ENCODE measurements at regions not wholly inside any gene's neighbourhood (a gene's known extent, or its start where the extent isn't known, plus 50 kb on each side); places are given as distances from the start of the nearest gene placed in this dataset.

GRCh38 chr5:166358127-166358830 is 1933.2 kb upstream of the WWC1 start:
- DNase-seq (ENCODE audit: low read depth, low spot score), result no peak
- in situ Hi-C loops (cut with HindIII; ENCODE audit: low pct_unique_long_range_greater_than_20kb, low sequenced_read_pairs), result no loop called here

- DNase-seq (ENCODE audit: low read depth, low spot score), result no peak
- in situ Hi-C loops (cut with HindIII; ENCODE audit: low pct_unique_long_range_greater_than_20kb, low sequenced_read_pairs), result no loop called here
Observed at GRCh38 chr5:166363087-166363760, 1928.2 kb upstream of the WWC1 start.

GRCh38 chr5:166365164-166365563 is 1926.3 kb upstream of the WWC1 start:
- in situ Hi-C loops (cut with HindIII; ENCODE audit: low pct_unique_long_range_greater_than_20kb, low sequenced_read_pairs), result no loop called here
- no peak for DNase-seq (ENCODE audit: low read depth, low spot score)

GRCh38 chr5:166367391-166367790 is 1924.1 kb upstream of the WWC1 start:
- DNase-seq (ENCODE audit: low read depth, low spot score), result no peak
- in situ Hi-C loops (cut with HindIII; ENCODE audit: low pct_unique_long_range_greater_than_20kb, low sequenced_read_pairs), result no loop called here

GRCh38 chr5:166369346-166369745 is 1922.1 kb upstream of the WWC1 start:
- in situ Hi-C loops (cut with HindIII; ENCODE audit: low pct_unique_long_range_greater_than_20kb, low sequenced_read_pairs), result no loop called here
- DNase-seq (ENCODE audit: low read depth, low spot score), result no peak

GRCh38 chr5:166369807-166370206 is 1921.6 kb upstream of the WWC1 start:
- DNase-seq (ENCODE audit: low read depth, low spot score), result no peak
- in situ Hi-C loops (cut with HindIII; ENCODE audit: low pct_unique_long_range_greater_than_20kb, low sequenced_read_pairs), result no loop called here

- in situ Hi-C loops (cut with HindIII; ENCODE audit: low pct_unique_long_range_greater_than_20kb, low sequenced_read_pairs), result no loop called here
- peak; percentile 14 for DNase-seq (ENCODE audit: low read depth, low spot score)
Observed at GRCh38 chr5:166370928-166371690, 1920.3 kb upstream of the WWC1 start.

- in situ Hi-C loops (cut with HindIII; ENCODE audit: low pct_unique_long_range_greater_than_20kb, low sequenced_read_pairs), result no loop called here
- peak; percentile 69 for DNase-seq (ENCODE audit: low read depth, low spot score)
Observed at GRCh38 chr5:166373817-166374216, 1917.6 kb upstream of the WWC1 start.

GRCh38 chr5:166377756-166378155 is 1913.7 kb upstream of the WWC1 start:
- DNase-seq (ENCODE audit: low read depth, low spot score), result peak; percentile 45
- in situ Hi-C loops (cut with HindIII; ENCODE audit: low pct_unique_long_range_greater_than_20kb, low sequenced_read_pairs), result no loop called here

- DNase-seq (ENCODE audit: low read depth, low spot score), result no peak
- in situ Hi-C loops (cut with HindIII; ENCODE audit: low pct_unique_long_range_greater_than_20kb, low sequenced_read_pairs), result no loop called here
Observed at GRCh38 chr5:166379517-166379916, 1911.9 kb upstream of the WWC1 start.

GRCh38 chr5:166382031-166382430 is 1909.4 kb upstream of the WWC1 start:
- in situ Hi-C loops (cut with HindIII; ENCODE audit: low pct_unique_long_range_greater_than_20kb, low sequenced_read_pairs), result no loop called here
- DNase-seq (ENCODE audit: low read depth, low spot score), result peak; percentile 5

GRCh38 chr5:166398131-166398530 is 1893.3 kb upstream of the WWC1 start:
- in situ Hi-C loops (cut with HindIII; ENCODE audit: low pct_unique_long_range_greater_than_20kb, low sequenced_read_pairs), result no loop called here
- no peak for DNase-seq (ENCODE audit: low read depth, low spot score)

GRCh38 chr5:166399781-166400180 is 1891.7 kb upstream of the WWC1 start:
- no peak for DNase-seq (ENCODE audit: low read depth, low spot score)
- in situ Hi-C loops (cut with HindIII; ENCODE audit: low pct_unique_long_range_greater_than_20kb, low sequenced_read_pairs), result no loop called here

- DNase-seq (ENCODE audit: low read depth, low spot score), result no peak
- in situ Hi-C loops (cut with HindIII; ENCODE audit: low pct_unique_long_range_greater_than_20kb, low sequenced_read_pairs), result no loop called here
Observed at GRCh38 chr5:166401391-166401790, 1890.1 kb upstream of the WWC1 start.

- DNase-seq (ENCODE audit: low read depth, low spot score), result no peak
- in situ Hi-C loops (cut with HindIII; ENCODE audit: low pct_unique_long_range_greater_than_20kb, low sequenced_read_pairs), result no loop called here
Observed at GRCh38 chr5:166412191-166412590, 1879.3 kb upstream of the WWC1 start.

- in situ Hi-C loops (cut with HindIII; ENCODE audit: low pct_unique_long_range_greater_than_20kb, low sequenced_read_pairs), result no loop called here
- no peak for DNase-seq (ENCODE audit: low read depth, low spot score)
Observed at GRCh38 chr5:166427211-166427610, 1864.2 kb upstream of the WWC1 start.

- in situ Hi-C loops (cut with HindIII; ENCODE audit: low pct_unique_long_range_greater_than_20kb, low sequenced_read_pairs), result no loop called here
- DNase-seq (ENCODE audit: low read depth, low spot score), result no peak
Observed at GRCh38 chr5:166428264-166428803, 1863.1 kb upstream of the WWC1 start.

GRCh38 chr5:166430491-166431319 is 1860.7 kb upstream of the WWC1 start:
- no peak for DNase-seq (ENCODE audit: low read depth, low spot score)
- in situ Hi-C loops (cut with HindIII; ENCODE audit: low pct_unique_long_range_greater_than_20kb, low sequenced_read_pairs), result no loop called here

Measured in SK-MEL-5 (cell line).